ENCODE measurements at regions not wholly inside any gene's neighbourhood (a gene's known extent, or its start where the extent isn't known, plus 50 kb on each side); places are given as distances from the start of the nearest gene placed in this dataset.

- Histone ChIP-seq H4K20me1 (ENCODE audit: control insufficient read depth, insufficient read depth, low read depth, low read length) (no peaks in the 10 kb centered on the region), H3K9me2 (replicated peaks; ENCODE audit: control insufficient read depth, low read length) (no peaks in the 10 kb centered on the region), H3K4me3 (ENCODE audit: low read length) (no peak overlapping the region), H3K9me3 (ENCODE audit: control insufficient read depth, insufficient read depth, low read length) (no peaks in the 10 kb centered on the region), H3K27ac (ENCODE audit: low read depth, low read length) (no peak overlapping the region), H3K4me1 (ENCODE audit: control insufficient read depth, low read length) (no peaks in the 10 kb centered on the region), H3K27me3 (ENCODE audit: control insufficient read depth, low read length) (no peaks in the 10 kb centered on the region), H3F3A (ENCODE audit: control insufficient read depth, insufficient read depth) (no peaks in the 10 kb centered on the region), H3K36me3 (ENCODE audit: control insufficient read depth, low read length) (no peaks in the 10 kb centered on the region), H3K79me2 (ENCODE audit: control insufficient read depth, low read length) (no peaks in the 10 kb centered on the region), H3K4me2 (ENCODE audit: low read length) (no peak overlapping the region)
- no peak for TF ChIP-seq EZH2phosphoT487 (IDR thresholded peaks at IDR 0.05; ENCODE audit: borderline replicate concordance, low read length)
- TF ChIP-seq CTCF (IDR thresholded peaks at IDR 0.05; ENCODE audit: low read depth, low read length, poor library complexity, severe bottlenecking) = no peak
Measured at GRCh38 chr14:100424504-100425428, 101.6 kb downstream of the SLC25A47 start.

GRCh38 chr14:100425429-100425827 lies 102.3 kb downstream of the SLC25A47 start:
- H3K27me3 ChIP-seq (ENCODE audit: control insufficient read depth, low read length) = no peaks in the 10 kb centered on the region
- no peak overlapping the region for H3K4me3 ChIP-seq (ENCODE audit: low read length)
- no peaks in the 10 kb centered on the region for H3K79me2 ChIP-seq (ENCODE audit: control insufficient read depth, low read length)
- H3K36me3 ChIP-seq (ENCODE audit: control insufficient read depth, low read length) = no peaks in the 10 kb centered on the region
- H3F3A ChIP-seq (ENCODE audit: control insufficient read depth, insufficient read depth) = no peaks in the 10 kb centered on the region
- H3K4me1 ChIP-seq (ENCODE audit: control insufficient read depth, low read length) = no peaks in the 10 kb centered on the region
- H3K27ac ChIP-seq (ENCODE audit: low read depth, low read length) = no peak overlapping the region
- H4K20me1 ChIP-seq (ENCODE audit: control insufficient read depth, insufficient read depth, low read depth, low read length) = no peaks in the 10 kb centered on the region
- H3K9me3 ChIP-seq (ENCODE audit: control insufficient read depth, insufficient read depth, low read length) = no peaks in the 10 kb centered on the region
- no peaks in the 10 kb centered on the region for H3K9me2 ChIP-seq (replicated peaks; ENCODE audit: control insufficient read depth, low read length)
- no peak overlapping the region for H3K4me2 ChIP-seq (ENCODE audit: low read length)
- TF ChIP-seq CTCF (IDR thresholded peaks at IDR 0.05; ENCODE audit: low read depth, low read length, poor library complexity, severe bottlenecking) (no peak), EZH2phosphoT487 (IDR thresholded peaks at IDR 0.05; ENCODE audit: borderline replicate concordance, low read length) (no peak)

- Histone ChIP-seq H3F3A (ENCODE audit: control insufficient read depth, insufficient read depth) (no peaks in the 10 kb centered on the region), H3K27me3 (ENCODE audit: control insufficient read depth, low read length) (no peaks in the 10 kb centered on the region), H3K4me2 (ENCODE audit: low read length) (no peak overlapping the region), H3K36me3 (ENCODE audit: control insufficient read depth, low read length) (no peaks in the 10 kb centered on the region), H4K20me1 (ENCODE audit: control insufficient read depth, insufficient read depth, low read depth, low read length) (no peaks in the 10 kb centered on the region), H3K9me3 (ENCODE audit: control insufficient read depth, insufficient read depth, low read length) (no peaks in the 10 kb centered on the region), H3K79me2 (ENCODE audit: control insufficient read depth, low read length) (no peaks in the 10 kb centered on the region), H3K27ac (ENCODE audit: low read depth, low read length) (no peak overlapping the region), H3K4me1 (ENCODE audit: control insufficient read depth, low read length) (no peaks in the 10 kb centered on the region), H3K9me2 (replicated peaks; ENCODE audit: control insufficient read depth, low read length) (no peaks in the 10 kb centered on the region), H3K4me3 (ENCODE audit: low read length) (no peak overlapping the region)
- TF ChIP-seq CTCF (IDR thresholded peaks at IDR 0.05; ENCODE audit: low read depth, low read length, poor library complexity, severe bottlenecking) (no peak), EZH2phosphoT487 (IDR thresholded peaks at IDR 0.05; ENCODE audit: borderline replicate concordance, low read length) (no peak)
Measured at GRCh38 chr14:100426314-100426713, 103.2 kb downstream of the SLC25A47 start.

Data from DOHH2 (cell line).